Embryonic facial prominence (tissue), 1 donor: ENCODE measurements at regions not wholly inside any gene's neighbourhood (a gene's known extent, or its start where the extent isn't known, plus 50 kb on each side); places are given as distances from the start of the nearest gene placed in this dataset.

Experiments used
- DNase-seq: peaks from one replicate; pipeline ENCODE4 v3.0.0-alpha.2; 2016; ENCODE audit errors: extremely low spot score

DNA sequence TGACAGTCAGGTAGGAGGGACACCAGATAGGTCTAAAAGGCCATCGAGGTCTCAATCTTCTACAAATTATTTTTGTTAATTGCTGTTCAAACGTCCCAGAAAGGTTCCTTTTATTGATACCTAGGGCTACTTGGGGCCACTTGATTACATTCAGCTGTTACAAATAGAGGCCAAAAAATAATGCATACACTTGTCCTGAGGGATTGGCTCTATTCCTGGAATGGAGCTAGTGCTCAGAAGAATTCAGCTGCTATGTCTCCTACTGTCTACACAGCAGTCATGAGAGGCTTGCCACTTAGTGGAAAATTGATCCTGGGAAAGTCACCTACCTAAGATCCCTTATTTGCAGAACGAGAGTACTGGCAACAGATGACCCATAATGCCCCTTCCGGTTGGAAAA lies 498.3 kb downstream of the ADGRL2 start:
- DNase-seq = no peak

DNA sequence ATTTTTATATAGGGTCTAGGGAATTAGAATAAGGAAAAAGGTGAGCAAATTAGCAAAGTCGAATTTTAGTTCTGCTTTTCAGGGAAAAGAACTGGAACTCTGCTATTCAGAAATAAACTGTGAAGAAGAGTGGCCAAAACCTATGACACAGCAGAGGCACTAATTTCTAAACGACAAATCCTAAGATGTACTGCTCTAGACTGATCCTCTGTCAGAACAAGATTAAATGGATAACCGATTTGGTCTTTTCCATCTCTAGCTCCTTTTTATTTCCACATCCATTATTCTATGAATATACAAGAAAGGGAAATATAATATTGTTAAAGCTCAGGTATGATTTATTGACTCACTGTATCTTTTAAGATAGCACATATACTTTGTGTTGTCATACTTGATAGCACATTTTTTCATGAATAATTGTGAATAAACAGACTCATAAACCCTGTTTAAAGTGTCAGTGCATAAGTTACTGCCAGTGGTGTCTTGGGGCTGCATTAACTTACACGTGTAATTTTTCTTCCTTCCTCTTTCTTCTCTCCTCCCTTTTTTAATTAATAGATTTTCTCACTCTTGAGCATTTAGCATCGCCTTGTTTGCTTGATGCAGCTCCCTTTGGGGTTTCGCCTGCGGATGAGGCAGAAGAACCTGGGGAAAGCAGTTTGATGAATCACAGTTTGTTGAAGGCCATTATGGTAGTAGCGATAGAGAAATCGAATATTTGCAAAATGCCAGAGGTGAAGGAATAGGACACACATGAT lies 496.6 kb downstream of the ADGRL2 start:
- no peak for DNase-seq

DNA sequence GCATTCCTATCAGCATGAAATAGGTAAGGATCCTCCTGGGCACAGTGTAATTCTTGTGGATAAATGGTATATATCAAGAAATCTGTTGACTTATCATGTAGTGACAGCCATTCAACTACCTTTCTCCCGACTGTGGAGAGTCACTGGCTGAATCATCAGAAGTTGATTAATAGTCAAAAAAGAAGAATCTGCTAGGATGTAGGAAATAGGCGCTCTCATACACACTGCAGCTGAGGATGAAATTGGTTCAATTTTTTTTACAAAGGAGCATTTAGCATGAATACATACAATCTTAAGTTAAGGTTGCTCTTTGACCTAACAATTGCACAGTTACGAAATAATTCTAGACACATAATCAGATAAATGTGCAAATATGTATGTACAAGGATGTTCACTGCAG lies 486.8 kb downstream of the ADGRL2 start:
- no peak for DNase-seq

DNA sequence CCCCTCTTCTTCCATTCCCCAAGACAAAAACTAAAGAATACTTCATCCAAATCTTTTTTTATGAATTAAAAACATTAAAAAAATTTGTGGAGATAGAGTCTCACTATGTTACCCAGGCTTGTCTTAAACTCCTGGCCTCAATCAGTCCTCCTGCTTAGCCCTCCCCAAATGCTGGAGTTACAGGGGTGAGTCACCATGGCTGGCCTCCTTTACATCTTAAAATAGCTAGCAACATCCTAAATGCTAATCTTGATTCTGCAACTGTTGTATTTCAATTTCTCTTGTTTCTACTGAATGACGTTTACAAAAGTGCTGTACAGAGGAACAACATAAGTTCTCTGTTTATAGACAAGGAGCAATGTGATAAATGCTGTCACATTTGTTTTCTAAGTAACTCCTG lies 483.5 kb downstream of the ADGRL2 start:
- no peak for DNase-seq

DNA sequence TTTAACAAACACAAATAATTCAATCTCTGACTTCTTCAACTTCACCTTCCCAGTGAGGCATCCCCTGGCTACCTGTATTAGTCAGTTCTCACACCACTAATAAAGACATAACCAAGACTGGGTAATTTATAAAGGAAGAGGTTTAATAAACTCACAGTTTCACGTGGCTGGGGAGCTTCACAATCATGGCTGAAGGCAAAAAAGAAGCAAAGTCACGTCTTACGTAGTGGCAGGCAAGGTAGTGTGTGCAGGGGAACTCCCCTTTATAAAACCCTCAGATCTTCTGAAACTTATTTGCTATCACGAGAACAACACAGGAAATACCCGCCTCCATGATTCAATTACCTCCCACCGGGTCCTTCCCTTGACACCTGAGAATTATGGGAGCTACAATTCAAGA lies 478.5 kb downstream of the ADGRL2 start:
- DNase-seq = no peak

DNA sequence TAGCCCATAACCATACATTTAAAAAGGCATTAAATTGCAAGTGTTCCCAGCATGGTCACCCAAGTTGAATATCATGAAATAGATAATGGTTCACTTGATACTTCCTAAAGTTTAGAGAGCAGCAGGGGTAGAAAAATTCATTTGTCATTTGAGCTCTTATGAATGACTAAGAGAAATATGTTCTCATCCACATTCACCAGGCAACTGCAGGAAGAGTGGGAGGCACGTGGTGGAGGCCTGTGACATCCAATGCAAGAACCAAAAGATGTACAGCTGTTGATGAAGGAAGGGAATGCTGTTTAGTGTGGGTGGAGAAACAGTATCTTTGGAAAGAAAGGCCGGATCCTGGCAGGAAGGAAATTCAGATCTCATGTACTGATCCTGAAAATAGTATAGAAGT lies 473.1 kb downstream of the ADGRL2 start:
- DNase-seq = no peak

DNA sequence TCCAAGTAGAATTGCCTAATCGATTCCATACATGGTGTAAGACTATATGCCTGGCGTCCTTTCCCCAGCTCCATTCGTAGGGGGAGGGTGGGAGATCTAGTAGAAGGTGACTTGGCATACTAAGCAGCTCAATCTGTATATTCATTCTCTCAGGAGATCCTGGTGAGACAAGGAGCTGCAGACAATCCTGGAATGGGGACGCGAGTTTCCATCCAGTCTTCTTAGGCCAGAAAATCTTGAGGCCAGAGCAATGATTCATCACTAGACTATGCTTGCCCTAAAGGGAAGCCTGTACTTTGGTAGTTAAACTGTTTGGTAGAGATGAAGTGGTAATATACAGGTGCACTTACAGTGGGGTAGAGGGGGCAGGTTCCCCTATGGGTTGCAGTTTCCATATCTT lies 468.7 kb downstream of the ADGRL2 start:
- DNase-seq = peak; percentile 15

DNA sequence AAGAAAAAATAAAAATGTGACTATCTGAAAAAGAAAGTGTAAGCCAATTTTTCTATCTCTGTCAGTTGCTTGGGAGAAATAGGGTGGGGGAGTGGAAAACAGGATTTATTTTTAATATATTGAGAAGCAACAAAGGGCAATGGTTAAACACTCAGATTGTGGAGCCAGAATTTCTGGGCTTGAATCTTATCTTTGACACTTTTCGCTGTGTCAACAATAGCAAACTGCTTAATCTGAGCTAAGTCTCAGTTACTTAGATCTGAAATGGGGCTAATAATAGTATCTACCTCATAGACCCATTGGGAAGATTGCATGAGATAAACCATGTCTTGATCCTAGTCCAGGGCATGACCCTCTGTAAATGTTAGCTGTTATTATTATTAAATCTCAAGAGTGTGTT lies 468.1 kb downstream of the ADGRL2 start:
- no peak for DNase-seq

DNA sequence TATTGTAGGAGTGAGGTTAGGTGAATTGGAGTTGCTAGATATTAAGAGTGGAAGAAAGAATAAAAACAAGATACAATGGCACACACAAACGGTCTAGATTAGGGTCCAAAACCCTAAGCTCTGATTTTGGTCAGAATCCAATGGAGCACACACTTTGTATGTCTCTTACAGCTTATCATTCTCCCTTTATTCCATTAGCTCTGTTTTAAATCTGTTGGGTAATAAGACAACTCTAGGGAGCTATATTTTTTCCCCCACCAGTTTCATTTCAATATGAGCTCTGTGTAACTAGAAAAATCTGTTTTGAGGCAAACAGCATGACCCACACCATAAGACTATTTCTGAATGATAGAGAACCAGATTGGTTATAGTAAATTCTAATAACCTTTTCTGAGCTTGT lies 465.6 kb downstream of the ADGRL2 start:
- no peak for DNase-seq

DNA sequence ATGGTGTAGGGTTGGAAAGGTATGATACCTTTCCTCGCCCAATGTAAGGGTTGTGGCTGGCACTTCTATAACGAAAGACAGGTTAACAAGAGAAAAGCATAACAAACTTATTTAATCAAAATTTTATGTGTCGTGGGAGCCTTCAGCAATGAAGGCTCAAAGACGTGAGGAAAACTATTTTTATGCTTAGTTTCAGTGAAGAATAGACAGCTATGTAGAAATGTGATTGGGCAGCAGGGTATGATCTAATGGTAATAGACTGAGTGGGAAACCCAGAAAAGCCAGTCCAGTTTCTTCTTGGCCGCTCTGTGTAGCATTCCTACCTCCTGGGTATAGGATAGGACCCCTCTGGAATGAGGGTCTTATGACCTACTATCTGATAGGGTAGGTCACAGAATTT lies 464.7 kb downstream of the ADGRL2 start:
- DNase-seq = no peak

DNA sequence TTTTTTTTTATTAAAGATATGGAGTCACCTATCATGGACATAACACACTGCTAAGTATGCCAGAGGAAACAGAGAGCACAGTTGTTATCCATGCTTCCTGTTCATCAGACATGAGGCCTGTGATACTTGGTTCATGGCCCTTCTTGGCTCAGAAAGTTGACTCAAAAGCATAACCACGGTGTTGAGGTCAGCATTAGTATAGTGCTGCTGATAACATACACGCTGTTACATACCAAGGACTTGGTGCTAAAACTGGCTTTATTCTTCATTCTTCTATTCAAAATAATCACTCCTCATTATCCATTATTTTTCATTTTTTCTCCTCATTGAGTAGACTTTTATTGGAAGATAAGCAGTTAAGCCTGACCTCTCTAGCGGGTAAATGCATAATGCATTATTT lies 464.1 kb downstream of the ADGRL2 start:
- DNase-seq = no peak

DNA sequence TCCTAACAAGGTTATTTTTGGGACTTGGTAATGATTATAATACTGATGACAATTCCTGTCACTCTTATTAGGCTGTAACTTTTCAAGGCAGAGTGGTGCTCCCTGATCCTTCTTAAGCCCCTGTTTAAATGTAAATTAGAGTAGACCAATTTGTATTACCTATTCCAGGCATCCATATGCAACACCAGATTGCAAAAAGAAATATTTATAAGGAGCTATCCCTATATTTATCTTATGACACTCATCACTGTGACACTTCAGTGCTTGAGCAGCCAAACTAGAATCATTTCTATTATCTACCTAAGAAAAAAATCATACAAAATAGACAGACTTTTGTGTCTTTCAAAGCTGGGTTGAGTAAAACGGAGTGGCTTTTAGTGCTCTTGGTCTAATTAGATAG lies 462.7 kb downstream of the ADGRL2 start:
- no peak for DNase-seq

DNA sequence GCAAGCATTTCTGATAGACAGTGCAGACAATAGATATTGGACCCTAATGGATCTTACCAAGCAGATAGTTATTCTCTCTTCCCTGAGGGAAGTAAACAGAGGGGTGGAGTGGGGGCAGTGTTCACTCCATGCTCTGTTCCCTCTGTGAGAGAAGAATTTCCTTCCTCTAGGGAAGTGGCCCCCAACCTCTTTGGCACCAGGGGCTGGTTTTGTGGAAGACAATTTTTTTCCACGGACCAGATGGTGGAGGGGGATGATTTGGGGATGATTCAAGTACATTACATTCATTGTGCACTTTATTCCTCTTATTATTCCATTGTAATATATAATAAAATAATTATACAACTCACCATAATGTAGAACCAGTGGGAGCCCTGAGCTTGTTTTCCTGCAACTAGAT lies 459.9 kb downstream of the ADGRL2 start:
- no peak for DNase-seq

DNA sequence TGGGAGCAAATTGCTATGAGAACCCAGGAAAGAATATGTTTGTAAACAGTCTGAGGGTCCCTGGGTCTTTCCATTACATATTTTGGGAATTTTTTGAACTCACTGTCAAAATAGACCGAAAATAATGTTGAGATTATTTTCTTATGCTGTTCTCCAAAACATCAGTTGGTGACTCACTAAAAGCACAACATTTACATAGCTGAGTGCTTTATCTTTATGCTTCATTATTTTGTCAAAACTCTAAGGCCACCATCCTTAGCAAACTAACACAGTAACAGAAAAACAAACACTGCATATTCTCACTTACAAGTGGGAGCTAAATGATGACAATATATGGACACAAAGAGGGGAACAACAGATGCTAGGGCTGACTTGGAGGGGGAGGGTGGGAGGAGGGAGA lies 459.3 kb downstream of the ADGRL2 start:
- no peak for DNase-seq

DNA sequence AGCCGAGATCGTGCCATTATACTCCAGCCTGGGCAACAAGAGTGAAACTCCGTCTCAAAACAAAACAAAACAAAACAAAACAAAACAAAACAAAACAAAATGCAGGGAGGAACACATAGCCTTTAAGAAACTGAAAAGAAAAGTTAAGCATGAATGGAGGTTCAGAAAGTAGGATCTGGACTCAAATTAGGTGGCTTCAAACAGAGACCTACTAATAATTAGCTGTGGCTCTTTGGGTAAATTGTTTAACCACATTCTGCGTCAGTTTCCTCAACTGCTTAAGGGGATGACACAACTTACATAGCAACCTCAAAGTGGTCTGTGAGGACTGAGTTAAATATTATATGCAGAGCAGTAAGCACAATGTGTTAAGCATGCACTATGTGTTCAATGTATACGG lies 458.2 kb downstream of the ADGRL2 start:
- DNase-seq = no peak

DNA sequence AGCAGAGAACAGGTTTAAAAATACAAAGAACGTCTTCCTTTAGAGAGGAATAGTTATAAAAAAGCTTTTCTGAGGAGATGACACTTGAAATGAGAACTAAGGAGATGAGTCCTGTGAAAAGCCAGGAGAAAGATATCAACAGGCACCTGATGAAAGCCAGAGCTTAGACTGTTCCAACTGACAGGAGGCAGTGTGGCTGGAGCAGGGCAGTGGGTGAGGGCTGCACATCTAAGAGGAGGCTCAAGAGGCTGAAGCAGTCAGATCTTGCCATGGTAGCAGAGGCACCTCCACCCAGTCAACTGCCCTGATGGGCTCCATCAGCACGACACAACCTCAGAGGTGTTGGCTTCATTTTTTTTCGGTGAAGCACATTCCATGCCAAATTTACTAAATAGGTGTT lies 445.3 kb downstream of the ADGRL2 start:
- DNase-seq = no peak

DNA sequence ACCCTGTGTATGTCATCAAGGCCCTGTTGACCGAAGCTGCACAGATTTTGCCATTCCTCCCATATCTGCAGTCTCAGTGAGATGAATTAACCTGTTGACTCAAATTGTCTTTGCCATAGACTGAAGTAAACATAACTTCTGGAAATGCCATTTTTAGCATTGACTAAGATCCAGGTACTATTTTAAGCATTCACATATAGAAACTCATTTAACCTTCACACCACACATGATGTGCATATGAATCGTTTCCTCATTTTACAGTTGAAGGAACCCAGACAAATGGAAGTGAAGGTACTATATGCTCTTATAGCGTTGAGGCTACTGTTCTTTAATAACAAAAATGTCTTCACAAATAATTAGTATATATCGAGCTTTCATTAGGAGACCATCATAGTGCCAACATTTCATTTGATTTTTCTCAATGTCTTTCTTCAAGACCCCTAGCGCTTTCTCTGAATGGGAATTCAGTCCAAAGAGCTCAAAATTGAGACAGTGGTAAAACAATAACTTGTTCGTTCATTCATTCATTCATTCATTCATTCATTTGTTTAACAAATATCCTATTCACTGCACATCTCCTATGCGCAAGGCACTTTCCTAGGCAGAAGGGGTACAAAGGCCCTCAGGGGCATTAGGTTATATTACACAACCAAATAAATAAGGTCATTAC lies 444.7 kb downstream of the ADGRL2 start:
- no peak for DNase-seq

DNA sequence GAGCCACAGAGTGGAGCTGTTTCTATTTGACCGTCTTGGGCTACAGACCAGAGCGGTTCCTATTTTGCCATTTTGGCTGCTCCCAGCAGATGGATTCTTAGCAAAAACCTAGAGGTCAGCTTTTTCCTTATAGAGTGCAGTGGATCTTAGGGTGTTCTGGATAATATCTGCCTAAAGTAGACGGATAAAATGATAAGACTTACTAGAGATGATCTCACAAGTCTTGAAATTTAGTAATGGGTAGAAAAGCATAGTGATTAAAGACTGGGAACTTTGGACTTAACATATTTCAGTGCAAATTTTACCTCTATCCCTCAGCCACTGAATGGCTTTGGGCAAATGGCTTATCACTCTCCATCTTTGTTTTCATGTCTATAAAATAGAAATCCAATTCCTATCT lies 439.8 kb downstream of the ADGRL2 start:
- DNase-seq = no peak

DNA sequence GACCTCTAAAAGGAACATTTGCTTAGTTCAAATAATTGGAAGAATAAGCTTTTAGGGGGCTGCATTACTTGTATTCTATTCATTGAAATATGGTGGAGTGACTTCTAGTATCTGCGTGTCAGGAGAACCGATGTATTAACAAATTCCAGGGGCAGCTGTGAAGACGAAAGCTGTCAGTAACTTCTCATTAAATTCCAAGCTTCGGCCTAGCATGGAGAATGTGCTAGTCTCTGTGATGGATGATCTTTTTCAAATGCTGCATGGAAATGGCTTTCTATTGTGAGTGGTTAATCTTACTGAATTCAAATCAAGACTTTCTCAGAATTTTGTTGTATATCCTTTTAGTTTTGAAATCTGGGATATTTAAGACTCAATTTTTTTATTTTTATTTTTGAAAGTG lies 429.9 kb downstream of the ADGRL2 start:
- DNase-seq = no peak

DNA sequence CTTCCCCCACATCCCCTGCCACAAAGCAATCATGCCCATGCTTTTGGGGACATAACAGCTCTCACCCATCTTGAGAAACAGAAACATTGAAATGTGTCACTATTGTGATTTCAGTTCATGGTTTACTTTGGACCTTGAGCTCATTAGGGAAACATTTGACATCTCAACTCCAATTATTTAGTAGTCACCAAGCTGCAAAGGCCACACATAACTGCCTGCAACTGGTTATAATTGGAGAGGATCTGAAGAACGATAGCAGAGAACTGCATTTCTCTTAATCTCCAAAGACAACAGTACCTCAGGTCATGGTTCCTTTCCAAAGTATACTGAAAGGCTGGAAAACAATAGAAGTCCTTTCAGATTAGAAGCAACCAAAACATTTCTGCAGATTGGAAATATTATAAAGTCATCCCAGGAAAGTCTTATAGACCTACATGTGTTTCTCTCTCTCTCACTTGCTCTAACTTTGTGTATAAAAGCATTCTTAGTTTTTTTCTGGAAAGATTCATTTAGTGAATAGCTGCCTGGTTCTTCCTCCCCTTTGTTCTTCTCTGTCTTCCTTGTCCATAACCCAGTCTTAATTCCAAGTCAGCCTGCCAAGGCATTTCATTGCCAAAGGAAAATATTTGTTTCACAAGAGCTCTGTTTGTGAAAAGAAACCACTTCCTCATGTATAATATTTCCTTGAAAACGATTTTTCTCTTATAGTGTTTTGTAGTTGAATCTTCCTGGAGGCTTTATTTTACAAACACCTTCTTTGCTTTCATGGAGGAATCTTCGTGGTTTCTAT lies 426.8 kb downstream of the ADGRL2 start:
- DNase-seq = no peak

DNA sequence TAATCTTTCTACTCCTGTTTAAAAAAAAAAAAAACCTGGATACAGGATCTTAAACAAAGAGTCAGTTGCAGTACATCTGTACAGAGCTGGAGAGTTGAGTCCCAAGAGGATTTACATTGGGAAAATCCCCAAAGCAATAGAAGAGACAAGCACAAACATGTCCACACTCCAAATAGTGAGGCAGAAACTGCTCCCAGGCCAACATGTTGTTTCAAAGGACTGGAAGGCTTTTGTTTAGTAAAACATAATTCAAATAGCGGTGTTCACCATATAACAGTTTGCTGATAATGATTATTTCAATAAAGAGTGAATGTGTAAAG lies 425.4 kb downstream of the ADGRL2 start:
- DNase-seq = no peak

DNA sequence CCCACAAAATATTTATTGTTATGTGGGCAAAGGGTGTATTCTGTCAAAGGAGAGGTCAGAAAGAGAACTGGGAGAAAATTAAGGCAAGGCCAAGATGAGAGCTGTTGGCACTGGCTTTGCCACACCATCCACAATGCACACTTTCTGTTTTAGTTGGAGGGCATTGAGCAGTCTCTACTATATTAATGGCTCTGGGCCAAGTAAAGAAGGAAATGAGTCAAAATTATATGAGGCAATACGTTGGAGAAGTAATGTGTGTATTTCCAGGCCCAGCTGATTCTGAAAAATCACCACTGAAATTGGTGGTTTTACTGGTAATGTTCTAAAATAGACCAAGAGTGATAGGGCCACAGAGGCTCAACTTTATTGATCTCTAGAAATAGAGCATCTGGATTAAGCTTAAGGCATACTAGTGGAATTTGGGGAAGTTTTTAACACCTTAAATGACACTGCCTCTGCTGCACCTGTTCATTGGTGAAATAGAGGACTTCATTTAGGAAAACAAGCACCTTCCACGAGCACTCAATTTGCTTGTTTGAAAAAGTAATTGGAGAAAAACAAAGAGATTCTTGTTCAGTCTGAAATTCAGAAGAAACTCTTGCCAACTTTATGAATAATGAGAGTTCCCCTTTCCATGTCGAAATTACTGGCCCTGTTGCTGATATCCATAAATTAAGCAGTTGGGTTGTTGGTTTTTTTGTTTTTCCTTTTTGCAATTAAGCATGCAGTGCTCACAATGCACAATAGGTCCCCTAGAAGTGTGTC lies 424.9 kb downstream of the ADGRL2 start:
- DNase-seq = no peak
